AG10803 (cell line): ENCODE measurements at regions not wholly inside any gene's neighbourhood (a gene's known extent, or its start where the extent isn't known, plus 50 kb on each side); places are given as distances from the start of the nearest gene placed in this dataset.

Source experiments
- DNase-seq: peaks from one replicate; pipeline ENCODE4 v3.0.0; 2010; ENCODE audit warnings: low read depth
- H3K4me3 ChIP-seq: 2 replicates; pipeline ENCODE4 v1.5.1; 2011; ENCODE audit warnings: mild to moderate bottlenecking, low read length, control low read depth
- TF ChIP-seq, protein P1 (sequence below): conservative IDR thresholded peaks from 2 replicates; pipeline ENCODE4 v1.5.1; 2011; ENCODE audit warnings: mild to moderate bottlenecking, low read length, control low read depth, inconsistent platforms

DNA sequence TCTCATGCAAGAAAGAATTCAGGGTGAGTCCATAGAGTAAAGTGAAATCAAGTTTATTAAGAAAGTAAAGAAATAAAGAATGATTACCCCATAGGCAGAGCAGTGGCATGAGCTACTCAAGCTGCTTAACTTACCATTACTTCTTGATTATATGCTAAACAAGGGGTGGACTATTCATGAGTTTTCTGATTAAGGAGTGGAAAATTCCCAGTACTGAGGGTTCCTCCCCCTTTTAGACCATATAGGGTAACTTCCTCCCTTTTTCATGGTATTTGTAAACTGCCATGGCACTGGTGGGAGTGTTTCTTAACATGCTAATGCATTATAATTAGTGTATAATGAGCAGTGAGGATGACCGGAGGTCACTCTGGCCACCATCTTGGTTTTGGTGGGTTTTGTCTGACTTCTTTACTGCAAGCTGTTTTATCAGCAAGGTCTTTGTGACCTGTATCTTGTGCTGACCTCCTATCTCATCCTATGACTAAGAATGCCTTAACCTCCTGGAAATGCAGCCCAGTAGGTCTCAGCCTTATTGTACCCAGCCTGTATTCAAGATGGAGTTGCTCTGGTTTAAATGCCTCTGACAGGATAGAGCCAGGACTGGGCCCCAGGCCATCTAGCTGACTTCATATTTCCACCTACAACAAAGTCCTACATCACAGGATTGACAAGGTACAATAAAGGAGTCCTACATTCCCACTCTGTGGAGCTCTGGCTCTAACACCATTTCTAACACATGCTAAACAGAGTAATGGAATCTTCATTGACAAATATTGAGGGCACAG is 186.7 kb downstream of the NXNL2 start:
- TF ChIP-seq, protein P1, sequence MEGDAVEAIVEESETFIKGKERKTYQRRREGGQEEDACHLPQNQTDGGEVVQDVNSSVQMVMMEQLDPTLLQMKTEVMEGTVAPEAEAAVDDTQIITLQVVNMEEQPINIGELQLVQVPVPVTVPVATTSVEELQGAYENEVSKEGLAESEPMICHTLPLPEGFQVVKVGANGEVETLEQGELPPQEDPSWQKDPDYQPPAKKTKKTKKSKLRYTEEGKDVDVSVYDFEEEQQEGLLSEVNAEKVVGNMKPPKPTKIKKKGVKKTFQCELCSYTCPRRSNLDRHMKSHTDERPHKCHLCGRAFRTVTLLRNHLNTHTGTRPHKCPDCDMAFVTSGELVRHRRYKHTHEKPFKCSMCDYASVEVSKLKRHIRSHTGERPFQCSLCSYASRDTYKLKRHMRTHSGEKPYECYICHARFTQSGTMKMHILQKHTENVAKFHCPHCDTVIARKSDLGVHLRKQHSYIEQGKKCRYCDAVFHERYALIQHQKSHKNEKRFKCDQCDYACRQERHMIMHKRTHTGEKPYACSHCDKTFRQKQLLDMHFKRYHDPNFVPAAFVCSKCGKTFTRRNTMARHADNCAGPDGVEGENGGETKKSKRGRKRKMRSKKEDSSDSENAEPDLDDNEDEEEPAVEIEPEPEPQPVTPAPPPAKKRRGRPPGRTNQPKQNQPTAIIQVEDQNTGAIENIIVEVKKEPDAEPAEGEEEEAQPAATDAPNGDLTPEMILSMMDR, result no peak
- DNase-seq, result no peak
- no peak overlapping the region for H3K4me3 ChIP-seq

DNA sequence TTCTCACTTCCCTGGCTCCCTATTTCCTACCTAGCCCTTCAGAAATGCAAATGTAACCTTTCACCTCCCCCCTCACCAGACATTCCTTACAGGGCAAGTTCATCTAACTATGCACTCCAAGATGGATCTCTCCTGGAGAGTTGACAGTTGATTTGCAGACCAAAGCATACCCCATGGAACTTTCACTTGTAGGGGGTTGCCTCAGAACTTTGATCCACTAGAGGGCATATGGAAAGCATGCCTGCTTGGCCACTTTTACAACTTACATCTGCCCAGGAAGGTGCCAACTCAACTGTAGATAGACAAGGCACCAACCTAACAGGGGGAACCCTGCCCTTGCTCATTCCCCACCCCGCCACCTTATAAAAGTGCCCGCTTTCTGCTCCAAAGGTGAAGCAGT is 187.8 kb downstream of the NXNL2 start:
- TF ChIP-seq, protein P1, result peak; percentile 49
- no peak overlapping the region for H3K4me3 ChIP-seq
- DNase-seq, result no peak

DNA sequence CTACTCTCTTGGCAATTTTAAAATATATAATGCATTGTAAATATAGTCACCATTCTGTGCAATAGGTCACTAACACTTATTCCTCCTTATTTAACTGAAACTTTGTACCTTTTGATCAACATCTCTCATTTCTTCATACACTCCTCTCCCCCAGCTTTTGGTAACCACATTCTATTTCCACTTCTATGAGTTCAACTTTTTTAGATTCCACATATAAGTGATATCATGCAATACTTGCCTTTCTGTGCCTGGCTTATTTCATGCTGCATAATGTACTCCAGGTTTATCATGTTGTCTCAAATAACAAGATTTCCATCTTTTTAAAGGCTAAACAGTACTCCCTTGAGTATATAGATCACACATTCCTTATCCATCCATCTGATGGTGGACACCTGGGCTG is 188.8 kb downstream of the NXNL2 start:
- DNase-seq, result no peak
- TF ChIP-seq, protein P1, result no peak
- no peak overlapping the region for H3K4me3 ChIP-seq

DNA sequence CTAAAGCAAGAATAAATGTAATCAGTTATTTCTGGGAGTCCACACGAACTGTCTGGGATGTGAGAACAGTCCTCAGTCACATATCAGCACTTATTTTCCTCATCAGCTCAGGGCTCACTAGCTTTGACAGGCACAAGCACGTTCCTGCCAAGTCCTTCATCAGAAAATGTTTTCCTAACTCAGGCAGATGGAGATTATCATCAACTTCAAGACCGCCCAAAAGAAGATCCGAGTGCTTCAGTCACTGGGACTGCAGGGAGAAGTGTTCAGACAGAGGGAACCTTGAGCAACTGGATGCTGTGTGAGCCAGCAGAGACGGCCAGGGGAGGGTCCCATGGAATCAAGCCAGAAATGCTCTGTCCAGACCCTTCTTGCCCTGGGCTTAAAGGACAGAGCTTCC is 189.4 kb downstream of the NXNL2 start:
- TF ChIP-seq, protein P1, result no peak
- no peak overlapping the region for H3K4me3 ChIP-seq
- no peak for DNase-seq

DNA sequence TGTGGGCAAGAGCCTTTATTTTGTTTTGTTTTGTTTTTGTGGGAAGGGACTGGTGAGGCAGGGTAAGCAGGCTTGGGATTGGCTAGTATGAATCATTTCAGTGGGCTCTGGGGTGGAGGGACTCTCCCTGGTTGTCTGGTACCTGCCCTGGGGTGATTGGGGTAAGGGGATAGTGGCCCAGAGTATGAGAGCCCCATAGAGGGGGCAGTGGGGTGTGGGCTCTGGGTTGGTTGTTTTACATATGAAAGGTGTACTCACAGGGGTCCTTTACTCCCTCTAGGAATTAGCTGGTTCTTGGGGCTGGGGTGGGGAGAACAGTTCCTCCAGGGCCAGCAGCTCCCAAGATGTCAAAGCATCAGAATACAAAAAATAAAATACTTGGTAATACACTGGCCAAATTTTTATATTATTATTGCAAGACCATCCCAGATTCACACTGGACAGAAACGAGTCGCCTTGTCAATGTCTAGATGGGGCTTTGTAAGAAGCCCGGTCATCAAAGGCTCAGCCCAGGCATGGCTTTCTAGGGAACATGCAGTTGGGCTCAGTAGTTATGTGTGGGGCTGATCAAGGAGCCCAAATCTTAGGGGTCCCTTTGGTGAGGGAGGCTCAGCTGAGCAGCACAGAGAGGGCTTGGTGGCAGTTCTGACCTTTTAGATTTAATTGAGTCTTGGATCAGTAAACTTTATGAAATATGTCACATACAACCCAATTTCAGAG is 190.5 kb downstream of the NXNL2 start:
- no peak for DNase-seq
- TF ChIP-seq, protein P1, result no peak
- H3K4me3 ChIP-seq, result no peak overlapping the region

DNA sequence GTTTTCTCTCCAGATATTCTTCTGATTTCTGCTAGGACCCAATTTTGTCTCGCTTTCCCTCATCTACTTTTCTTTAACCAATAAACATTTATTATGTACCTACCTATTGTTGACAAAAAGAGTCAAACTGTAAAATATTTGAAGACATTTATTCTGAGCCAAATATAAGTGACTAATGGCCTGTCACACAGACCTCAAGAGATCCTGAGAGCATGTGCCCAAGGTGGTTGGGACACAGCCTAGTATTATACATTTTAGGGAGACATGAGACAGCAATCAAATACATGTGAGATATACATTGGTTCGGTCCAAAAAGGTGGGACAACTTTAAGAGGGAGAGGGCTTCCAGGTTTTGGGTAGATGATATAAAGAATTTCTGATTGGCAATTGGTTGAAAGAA is 191.8 kb downstream of the NXNL2 start:
- DNase-seq, result no peak
- TF ChIP-seq, protein P1, result no peak
- no peak overlapping the region for H3K4me3 ChIP-seq

DNA sequence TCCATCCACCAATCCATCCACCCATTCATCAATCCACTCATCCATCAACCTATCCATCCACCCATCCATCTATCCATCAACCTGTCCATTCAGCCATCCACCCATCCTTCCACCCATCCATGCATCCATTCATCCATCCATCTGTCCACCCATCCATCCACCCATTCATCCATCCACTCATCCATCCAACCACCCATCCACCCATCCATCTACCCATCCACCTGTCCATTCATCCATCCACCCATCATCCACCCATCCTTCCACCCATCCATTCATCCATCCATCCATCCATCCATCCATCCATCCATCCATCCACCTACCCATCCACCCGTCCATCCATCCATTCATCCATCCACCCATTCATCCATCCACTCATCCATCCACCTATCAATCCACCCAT is 195.8 kb downstream of the NXNL2 start:
- no peak overlapping the region for H3K4me3 ChIP-seq
- TF ChIP-seq, protein P1, result no peak
- DNase-seq, result no peak
